ELR (cell line): ENCODE measurements at regions not wholly inside any gene's neighbourhood (a gene's known extent, or its start where the extent isn't known, plus 50 kb on each side); places are given as distances from the start of the nearest gene placed in this dataset.

Experiments
- DNase-seq: peaks from one replicate; pipeline ENCODE4 v3.0.0-alpha.2; 2015; ENCODE audit warnings: low read depth

DNA sequence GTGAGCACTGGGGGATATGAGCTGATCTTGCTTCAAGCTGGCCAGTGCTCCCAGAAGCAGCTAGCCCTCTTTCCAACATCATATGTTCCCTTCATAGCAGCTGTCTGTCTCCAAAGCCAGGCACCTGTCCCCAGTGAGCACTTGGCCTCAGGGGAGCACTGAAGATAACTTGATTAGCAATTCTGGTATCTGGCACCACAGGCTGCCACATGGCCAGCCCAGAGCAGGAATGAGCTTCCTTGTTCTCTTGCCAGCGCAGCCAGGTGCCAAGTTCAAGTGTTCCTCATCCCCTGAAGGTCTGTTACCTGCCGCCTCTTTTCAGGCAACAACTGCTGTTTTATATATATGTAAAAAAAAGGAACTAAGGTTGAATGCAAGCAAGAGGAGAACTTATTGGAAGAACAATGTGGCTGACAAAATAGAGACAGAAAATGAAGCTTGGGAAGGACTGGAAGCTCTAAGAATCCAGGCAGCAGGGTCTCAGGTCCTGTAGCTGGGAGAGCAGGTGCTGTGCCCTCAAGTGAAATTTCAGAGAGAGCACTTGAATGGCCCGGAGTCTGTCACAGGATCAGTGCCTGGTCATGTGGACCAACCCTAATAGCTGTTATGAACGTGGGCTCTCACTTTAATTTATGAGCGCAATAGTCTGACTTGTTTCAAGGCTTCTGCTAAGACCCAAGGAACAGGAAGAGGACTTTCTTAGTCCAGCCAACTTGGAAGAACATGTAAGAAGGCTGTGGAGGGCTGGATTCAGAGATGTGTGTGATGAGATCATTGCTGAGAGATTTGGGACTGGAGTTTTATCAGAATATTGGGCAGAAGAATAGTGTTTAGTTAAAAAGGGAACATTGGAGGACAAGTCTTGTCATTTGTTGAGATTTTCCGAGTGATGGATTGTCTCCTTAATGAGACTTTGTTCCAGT, 267.2 kb downstream of the GLRX3 start:
- no peak for DNase-seq

DNA sequence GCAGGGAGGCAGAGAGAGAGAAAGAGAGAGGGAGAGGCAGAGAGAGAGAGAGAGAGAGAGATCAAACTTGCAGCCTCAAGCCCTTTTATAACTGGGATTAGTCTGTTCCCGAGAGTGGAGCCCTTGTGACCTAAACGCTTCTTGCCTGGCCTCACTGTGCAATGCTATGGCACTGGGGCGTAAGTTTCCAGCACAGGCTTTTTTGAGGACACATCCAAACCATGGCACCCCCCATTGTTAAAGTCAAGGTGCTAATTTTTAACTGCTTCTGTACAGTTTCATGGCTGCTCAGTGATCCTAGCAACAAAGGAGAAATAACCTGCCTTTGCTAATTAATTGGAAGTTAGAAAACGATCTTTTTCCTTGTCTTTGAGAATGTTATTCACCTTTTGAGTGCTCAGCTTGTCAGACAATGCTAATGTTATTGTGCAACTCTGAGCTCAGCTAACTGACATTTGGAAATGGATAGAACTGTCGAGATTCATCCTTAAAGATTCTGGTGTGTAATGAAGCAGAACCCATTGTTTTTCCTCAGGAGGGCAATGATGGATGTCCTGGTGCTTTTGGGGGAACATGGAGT, 268.4 kb downstream of the GLRX3 start:
- no peak for DNase-seq

DNA sequence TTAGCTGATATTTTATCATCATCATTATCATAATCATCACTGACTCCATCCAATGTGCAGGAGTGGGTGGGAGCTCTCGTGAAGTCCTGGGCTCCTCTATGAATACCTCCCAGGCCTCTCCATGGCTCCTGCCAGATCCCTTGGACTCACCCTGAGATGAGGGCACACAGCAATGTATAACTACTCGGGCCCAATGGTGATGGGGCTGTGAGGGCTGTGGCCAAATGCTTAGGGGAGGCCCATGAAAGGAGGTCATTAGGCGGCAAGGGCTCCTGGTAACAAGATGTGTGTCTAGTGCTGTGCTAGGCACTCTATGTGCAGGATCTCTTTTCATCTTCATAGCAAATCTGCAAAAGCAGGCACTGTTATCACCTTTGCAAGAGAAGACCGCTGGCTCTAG, 270.9 kb downstream of the GLRX3 start:
- no peak for DNase-seq

DNA sequence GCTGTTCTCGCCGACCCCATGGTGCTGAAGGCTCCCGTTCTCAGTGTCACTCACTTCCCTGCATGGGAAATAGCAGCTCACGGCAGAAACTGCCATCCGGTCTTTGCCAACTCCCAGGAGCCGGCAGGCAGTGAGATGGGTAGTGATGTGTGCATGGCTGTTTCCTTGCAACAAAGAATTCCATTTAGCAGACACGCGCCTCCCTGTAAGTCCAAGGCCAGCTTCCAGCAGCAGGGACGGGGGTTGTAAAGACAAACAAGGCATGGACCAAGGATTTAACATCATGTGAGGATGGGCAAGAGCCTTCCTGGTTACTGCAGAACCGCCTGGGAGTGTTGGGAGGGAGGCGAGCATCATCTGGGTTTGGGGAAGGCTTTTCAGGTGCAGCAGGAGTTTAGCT, 273.1 kb downstream of the GLRX3 start:
- no peak for DNase-seq

DNA sequence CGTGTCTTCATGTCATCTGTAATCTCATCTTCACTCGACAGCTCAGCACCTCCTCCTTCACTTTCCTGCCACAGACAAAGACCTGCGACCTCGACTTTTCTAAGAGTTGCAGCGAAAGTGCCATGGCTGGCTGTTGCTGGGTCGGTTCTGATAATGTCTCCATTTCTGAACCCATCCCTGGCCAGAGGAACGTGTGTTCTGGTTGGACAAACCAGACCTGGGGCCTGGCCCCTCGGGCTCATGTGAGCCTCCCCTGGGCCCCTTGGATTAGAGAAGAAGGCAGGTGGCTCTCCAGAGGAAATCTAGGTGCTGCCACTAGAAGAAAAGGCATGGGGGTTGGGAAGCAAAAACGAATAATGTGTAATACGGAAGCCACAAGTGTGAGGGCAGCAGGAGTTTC, 273.7 kb downstream of the GLRX3 start:
- no peak for DNase-seq

DNA sequence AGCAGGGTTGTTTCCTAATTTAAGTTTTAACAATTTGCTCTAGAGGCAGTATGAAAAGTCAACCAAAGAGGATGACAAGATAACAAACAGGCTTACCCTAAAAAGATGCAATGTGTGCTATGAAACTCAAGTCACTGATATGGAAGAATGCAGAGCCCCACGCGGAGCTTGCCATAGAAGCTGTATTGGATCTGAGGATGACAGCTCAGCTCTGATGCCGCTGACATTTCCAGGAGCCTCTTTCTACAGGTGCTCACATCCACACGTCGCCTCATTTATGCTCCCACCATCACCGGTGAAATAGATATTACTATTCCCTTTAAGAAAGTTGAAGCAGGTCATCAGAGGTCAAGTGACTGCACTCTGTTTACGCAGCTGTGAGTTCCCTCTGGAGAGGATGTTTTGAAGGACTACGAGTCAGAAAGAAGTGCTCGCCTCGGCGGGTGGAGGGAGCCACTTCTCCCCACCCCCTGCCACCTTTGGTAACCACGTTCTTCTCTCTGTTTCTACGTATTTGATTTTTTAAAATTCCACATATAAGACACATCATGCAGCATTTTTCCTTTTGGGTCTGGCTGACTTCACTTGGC, 275.4 kb downstream of the GLRX3 start:
- no peak for DNase-seq

DNA sequence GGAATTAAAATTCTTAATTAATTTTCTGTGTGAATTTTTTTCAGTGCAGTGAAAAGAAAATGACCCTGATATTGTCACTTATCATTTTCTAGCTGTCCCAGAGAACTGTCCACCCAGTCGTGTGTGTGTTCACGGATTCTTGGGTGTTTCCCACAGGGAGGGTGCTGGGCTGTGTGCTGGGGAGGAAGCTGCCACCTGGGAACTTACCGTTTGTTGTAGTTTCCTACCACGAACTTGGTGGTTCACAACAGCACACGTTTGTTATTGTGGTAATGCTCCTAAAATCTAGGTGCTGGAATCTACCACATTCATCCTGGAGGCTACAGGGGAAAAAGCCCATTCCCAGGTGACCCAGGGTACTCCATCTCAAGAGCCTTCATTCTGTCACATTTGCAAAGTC, 276.1 kb downstream of the GLRX3 start:
- DNase-seq = no peak

DNA sequence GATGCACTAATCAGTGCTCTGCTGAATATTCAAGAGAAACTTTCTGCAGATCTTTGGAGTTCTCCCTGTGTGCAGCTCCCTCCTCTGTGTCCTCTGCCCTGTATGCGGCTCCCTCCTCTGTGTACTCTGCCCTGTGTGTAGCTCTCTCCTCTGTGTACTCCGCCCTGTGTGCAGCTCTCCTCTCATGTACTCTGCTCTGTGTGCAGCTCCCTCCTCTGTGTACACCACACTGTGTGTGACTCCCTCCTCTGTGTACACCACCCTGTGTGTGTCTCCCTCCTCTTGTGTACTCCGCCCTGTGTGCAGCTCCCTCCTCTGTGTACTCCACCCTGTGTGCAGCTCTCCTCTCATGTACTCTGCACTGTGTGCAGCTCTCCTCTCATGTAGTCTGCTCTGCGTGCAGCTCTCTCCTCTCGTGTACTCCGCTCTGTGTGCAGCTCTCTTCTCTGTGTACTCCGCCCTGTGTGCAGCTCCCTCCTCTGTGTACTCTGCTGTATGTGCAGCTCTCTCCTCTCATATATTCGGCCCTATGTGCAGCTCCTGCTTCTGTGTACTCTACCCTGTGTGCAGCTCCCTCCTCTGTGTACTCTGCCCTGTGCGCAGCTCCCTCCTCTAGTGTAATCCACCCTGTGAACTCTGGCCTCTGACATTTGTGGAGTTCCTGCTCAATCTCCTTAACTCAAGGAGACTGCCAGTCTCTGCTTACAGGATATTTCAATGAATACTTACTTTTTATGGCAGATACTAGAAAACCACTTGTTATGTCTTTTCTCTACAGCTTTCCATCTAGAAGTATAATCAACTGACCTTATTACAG, 280.4 kb downstream of the GLRX3 start:
- DNase-seq = no peak

DNA sequence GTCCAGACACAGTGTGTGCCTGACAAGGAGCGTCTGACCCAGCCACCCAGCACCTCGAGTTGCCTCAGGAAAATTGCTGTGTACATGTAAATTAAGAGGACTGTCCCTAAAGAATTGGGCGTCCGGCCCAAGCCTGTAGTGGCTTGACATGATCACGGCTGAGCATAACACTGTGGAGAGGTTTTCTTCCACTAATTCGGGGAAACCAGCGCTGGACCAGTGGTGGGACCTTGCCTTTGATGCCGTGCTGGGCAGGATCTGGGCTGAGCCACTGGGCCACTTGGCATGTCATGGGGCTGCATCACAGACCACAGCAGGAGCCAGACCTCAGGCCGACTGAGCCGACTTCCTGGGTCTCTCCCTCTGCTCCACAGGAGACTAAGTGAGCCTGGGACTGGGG, 282.5 kb downstream of the GLRX3 start:
- no peak for DNase-seq

DNA sequence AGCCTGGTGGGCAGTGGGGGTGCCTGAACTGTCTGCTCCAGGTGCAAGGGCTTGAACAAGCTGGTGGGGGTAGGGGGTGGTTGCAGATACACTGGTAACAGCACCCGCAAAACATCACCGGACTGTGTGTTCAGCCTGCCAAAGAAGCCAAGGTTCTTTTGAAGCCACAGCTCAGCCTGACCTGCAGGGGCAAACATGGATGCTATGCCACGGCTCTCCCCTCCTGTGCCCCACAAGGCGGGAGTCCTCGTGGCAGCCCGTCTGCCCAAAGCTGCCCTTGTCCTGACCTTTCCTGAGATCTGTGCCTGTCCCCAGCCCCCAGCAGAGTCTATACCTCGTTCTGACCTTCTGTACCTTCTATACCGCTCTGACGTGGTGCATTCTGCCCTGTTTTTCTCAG, 285.7 kb downstream of the GLRX3 start:
- no peak for DNase-seq

DNA sequence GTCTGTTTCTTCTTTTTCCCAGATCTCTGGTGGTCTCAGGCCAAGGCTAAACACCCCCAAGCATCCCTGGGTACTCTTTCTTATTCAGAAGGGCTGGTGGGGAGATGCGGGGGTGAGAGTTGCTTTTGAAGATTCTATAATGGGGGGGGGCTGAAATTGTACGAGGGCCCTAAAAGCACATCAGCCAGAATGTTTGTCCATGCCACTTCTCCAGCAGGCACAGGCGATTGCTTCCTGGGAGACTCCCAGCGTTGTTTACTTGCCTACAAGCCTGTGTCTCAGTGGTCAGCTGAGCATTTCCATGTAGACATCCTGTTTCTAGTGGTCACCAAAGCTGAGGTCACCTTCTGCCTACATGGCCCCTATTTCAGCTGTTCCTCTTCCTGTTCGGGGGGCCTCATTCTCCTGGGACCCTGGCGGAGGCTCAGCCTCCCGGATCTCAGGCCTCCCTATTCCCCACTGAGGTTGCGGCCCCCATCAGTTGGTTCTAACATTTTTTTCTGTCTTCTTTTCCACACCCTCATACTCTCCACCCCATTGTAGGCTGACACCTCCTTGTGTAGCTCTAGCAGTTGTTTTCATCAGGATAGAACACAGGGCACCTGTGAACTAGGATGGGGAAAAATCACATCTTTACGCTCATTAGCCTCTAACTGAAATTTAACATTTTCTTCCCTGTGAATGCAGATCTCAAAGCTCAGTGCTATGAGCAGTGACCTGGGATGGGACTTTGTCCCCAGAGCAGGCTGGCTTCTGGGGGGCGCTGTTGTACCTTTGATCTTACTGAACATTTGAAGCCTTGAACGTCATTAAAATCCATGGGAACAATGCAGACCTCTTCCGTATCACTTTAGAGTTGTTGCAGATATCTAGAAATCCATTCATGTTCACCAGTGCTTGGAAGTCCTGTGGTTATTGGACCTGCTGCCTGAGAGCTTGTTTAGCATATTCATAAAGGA, 286.5 kb downstream of the GLRX3 start:
- DNase-seq = no peak

DNA sequence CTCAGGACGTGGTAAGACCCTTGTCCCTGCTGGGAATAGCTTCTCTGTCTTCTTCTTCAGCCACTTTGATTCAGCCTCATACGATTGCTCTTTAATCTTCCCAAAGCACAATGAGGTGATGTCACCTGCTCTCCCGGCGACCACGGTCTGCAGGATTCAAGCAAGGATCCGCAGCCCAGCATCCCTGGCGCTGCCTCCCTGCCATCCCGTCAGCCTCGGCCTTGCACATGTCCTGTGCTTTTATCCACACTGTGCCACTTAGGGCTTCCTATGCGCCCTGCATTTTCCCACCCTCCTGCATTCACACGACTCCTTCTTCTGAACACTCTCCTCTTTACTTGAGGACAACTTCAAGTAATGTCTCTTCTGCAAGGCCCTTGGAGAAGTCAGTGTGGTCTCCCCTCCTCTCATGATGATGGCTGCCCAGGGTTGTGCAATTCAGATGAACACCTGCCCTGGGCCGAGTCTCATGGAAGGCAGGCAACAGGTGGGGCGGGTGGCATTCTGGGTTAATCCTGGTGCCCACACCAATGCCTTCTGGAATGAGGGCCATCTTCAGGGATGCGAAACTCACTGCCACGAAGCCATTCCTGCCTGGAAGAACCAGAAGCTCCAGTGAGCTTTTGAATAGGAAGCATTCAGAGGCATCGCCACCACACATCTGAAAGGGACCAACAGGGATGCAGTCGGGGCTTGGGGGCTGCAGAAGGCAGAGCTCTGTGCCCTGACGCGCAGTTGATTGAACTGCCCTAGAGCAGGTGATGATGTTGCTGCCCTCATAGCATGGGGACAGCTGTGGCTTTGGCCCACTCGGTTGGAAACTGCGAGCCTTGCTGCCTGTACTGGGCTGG, 287.5 kb downstream of the GLRX3 start:
- no peak for DNase-seq

DNA sequence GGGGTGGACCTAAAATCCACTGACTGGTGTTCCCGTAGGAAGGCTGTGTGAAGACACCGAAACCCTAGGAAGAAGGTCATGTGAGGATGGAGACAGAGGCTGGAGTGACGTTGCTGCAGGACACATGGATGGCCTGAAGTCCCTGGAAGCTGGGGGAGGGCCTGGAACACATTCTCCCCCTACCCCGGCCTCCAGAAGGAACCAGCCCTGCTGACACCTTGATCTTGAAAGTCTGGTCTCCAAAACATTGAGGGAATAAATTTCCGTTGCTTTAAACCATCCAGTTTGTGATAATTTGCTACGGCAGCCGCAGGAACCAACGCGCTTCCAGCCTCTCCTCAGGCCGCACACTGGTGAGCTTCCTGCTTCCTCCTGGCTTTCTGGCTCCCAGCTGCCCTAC, 288.2 kb downstream of the GLRX3 start:
- no peak for DNase-seq

DNA sequence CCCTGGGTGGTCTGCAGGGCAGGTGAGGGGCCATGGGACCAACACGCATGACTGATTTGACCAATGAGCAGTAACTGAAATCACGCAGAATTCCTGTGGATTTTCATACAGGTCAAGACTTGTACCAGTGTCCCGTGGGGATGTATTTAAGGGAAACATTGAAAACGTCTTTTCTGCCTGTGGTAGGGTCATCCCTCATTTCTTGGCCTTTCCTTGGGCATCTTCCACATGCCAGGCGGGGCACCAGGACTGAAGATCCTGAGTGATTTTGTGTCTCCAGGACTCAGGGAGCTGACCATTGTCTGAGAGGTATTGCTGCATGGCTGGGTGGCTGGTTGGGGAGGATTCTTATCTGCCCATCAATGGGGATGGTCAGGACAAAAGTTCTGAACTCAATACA, 289.0 kb downstream of the GLRX3 start:
- DNase-seq = no peak

DNA sequence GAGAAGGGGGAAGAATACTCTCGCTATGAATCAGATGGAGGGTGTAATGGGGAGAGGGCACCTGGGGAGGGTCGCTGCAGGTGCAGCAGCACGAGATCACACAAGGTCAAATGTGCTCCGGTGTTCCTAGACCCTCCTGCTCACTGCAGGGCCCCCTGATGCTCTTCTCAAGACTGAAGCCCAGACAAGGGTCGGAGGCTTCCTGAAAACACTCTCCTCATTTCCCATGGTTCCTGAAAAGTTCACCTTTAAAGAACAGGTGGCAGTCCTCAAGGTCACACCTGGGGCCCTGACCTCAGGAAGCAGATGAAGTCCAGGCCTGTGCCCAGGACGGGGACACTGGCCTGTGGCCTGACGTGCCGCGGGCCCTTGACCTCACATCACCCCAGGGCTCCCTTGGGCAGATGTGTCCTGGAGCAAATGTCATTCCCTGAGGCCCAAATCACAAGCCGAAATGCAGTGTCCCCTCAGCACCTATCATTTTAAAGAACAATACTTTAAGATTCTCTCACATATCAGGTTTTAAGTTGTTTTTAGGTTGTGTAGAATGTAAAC, 289.8 kb downstream of the GLRX3 start:
- no peak for DNase-seq

DNA sequence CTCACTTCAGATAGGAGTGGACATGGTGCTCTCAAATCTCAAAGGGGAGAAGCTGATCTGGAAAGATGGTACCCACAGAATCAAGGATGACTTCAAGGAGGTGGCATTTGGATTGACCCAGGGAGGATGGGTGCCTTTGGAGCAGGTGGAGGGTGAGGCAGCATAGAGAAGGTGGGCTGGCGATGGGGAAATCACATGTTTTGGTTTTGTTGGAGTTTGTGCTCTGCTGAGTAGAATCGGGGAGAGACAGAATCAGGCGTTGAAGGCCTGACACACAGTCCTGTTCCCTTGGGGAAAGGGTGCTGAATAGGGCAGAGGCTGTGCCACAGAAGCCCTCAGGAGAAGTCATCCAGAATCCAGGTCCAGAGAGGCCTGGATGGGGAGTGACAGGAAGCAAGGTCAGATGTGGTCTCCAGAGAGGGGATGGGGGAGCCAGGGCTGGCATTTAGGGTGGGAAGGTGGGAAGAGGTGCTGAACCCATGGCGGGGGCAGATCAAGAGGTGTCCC, 291.1 kb downstream of the GLRX3 start:
- no peak for DNase-seq

DNA sequence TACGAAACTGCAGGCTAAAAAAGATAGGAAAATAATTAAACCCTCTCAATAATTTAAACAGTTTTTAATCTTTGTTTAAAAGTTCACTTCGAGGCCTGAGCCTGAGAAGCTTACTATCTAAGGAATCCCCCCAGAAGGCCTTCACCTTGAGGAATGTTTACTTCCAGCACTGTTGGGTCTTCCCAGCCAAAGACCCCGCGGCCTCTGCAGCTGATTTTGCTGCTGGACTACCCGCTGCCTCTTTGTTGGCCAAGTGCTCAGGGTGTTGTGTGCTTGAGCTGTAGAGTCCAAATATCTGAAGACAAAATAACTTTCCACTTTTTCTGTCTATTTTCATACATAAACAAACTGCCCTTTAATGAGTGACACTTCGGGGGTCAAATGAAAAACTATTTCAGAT, 292.7 kb downstream of the GLRX3 start:
- no peak for DNase-seq

DNA sequence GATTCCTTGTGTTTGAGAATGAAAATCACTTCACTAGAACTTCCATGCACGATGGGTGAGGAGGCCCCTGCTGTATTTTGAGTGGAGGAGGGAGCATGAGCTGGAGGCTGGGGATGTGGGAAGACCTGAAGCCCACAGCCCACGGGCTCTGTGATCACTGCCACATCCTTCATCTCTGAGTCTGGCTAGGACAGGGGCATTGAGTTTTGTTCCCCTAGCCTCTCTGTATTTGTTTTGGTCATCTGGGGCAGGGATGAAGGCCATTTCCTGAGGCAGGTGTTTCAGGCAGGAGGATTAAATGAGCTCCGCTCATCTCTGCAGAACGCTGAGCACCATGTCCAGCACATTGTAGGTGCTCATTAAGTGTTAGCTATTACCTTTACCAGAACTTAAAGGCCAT, 293.6 kb downstream of the GLRX3 start:
- DNase-seq = no peak

DNA sequence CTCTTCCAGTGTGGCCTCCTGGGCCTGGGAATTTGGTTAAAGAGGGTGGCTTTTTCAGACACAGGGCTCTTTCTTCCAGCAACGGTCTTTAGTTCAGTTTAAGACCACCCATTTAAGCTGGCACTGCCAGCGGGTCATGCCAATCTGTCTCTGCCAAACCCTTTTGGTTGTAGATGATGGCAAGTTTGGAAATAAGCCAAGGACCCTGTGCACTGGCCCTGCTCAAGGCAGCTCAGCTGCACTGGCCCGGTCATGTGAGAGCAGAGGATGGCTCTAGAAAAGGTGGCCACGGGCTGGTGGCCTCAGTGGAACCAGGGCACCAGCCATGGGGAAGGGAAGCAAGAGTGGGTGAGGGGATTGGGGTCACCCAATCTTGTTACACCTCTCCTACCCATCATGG, 294.1 kb downstream of the GLRX3 start:
- no peak for DNase-seq
